Neural crest cell (in vitro differentiated cells): ENCODE measurements at regions not wholly inside any gene's neighbourhood (a gene's known extent, or its start where the extent isn't known, plus 50 kb on each side); places are given as distances from the start of the nearest gene placed in this dataset.

ENCODE experiments used
- DNase-seq: peaks from one replicate; pipeline ENCODE4 v3.0.0; 2021; ENCODE audit warnings: low read depth, mixed read lengths, low spot score
- H3K27ac Mint-ChIP-seq: one replicate; pipeline ENCODE4 v1.8.0; 2021; ENCODE audit warnings: mild to moderate bottlenecking, mixed read lengths; ENCODE audit not compliant: unreplicated experiment
- H3K27me3 Mint-ChIP-seq: 2 replicates; pipeline ENCODE4 v1.8.0; 2021; ENCODE audit warnings: low read depth, mild to moderate bottlenecking, mixed read lengths
- H3K36me3 Mint-ChIP-seq: 2 replicates; pipeline ENCODE4 v1.8.0; 2021; ENCODE audit warnings: low read depth, mild to moderate bottlenecking, mixed read lengths
- H3K4me1 Mint-ChIP-seq: 2 replicates; pipeline ENCODE4 v1.8.0; 2021; ENCODE audit warnings: mixed read lengths
- H3K4me3 Mint-ChIP-seq: one replicate; pipeline ENCODE4 v1.8.0; 2021; ENCODE audit warnings: mild to moderate bottlenecking, mixed read lengths
- H3K9me3 Mint-ChIP-seq: 2 replicates; pipeline ENCODE4 v1.8.0; 2021; ENCODE audit warnings: mixed read lengths
- CTCF ChIP-seq: fragments of 200-600 bp; sonication (generic); conservative IDR thresholded peaks from 2 replicates; pipeline ENCODE4 v1.5.0; 2021; ENCODE audit warnings: antibody characterized with exemption, mild to moderate bottlenecking

- no peaks in the 10 kb centered on the region for H3K36me3 Mint-ChIP-seq
- H3K27ac Mint-ChIP-seq: no peak overlapping the region
- H3K4me3 Mint-ChIP-seq: no peak overlapping the region
- H3K27me3 Mint-ChIP-seq: no peaks in the 10 kb centered on the region
- peaks cover 8% of the 10 kb centered on the region for H3K4me1 Mint-ChIP-seq
- no peak for TF ChIP-seq CTCF
- H3K9me3 Mint-ChIP-seq: no peaks in the 10 kb centered on the region
- no peak for DNase-seq
Measured at GRCh38 chr2:59935005-59935404, 618.4 kb downstream of the BCL11A start.

- Mint-ChIP-seq H3K27ac (no peak overlapping the region), H3K27me3 (no peaks in the 10 kb centered on the region), H3K4me3 (no peak overlapping the region), H3K4me1 (peaks cover 8% of the 10 kb centered on the region), H3K36me3 (no peaks in the 10 kb centered on the region), H3K9me3 (no peaks in the 10 kb centered on the region)
- no peak for DNase-seq
- TF ChIP-seq CTCF: no peak
Measured at GRCh38 chr2:59933948-59934347, 619.5 kb downstream of the BCL11A start.

GRCh38 chr2:59932341-59932740 is 621.1 kb downstream of the BCL11A start:
- Mint-ChIP-seq H3K4me1 (peaks cover 8% of the 10 kb centered on the region), H3K9me3 (peaks cover 3% of the 10 kb centered on the region), H3K4me3 (no peak overlapping the region), H3K27ac (no peak overlapping the region), H3K36me3 (peaks cover 3% of the 10 kb centered on the region), H3K27me3 (no peaks in the 10 kb centered on the region)
- no peak for TF ChIP-seq CTCF
- no peak for DNase-seq

GRCh38 chr2:59930430-59930829 is 623.0 kb downstream of the BCL11A start:
- TF ChIP-seq CTCF: no peak
- H3K4me3 Mint-ChIP-seq: no peak overlapping the region
- no peak for DNase-seq
- peaks cover 4% of the 10 kb centered on the region for H3K4me1 Mint-ChIP-seq
- no peak overlapping the region for H3K27ac Mint-ChIP-seq
- peaks cover 3% of the 10 kb centered on the region for H3K36me3 Mint-ChIP-seq
- peaks cover 3% of the 10 kb centered on the region for H3K9me3 Mint-ChIP-seq
- no peaks in the 10 kb centered on the region for H3K27me3 Mint-ChIP-seq

GRCh38 chr2:59926731-59927130 is 626.7 kb downstream of the BCL11A start:
- no peak overlapping the region for H3K4me3 Mint-ChIP-seq
- no peak overlapping the region for H3K27ac Mint-ChIP-seq
- TF ChIP-seq CTCF: no peak
- peaks cover 10% of the 10 kb centered on the region for H3K4me1 Mint-ChIP-seq
- peaks cover 3% of the 10 kb centered on the region for H3K9me3 Mint-ChIP-seq
- H3K27me3 Mint-ChIP-seq: no peaks in the 10 kb centered on the region
- DNase-seq: no peak
- H3K36me3 Mint-ChIP-seq: peaks cover 3% of the 10 kb centered on the region

GRCh38 chr2:59925321-59925720 is 628.1 kb downstream of the BCL11A start:
- H3K27ac Mint-ChIP-seq: no peak overlapping the region
- no peak for DNase-seq
- H3K4me3 Mint-ChIP-seq: no peak overlapping the region
- no peak for TF ChIP-seq CTCF
- H3K4me1 Mint-ChIP-seq: peaks cover 10% of the 10 kb centered on the region
- H3K36me3 Mint-ChIP-seq: peaks cover 3% of the 10 kb centered on the region
- peaks cover 3% of the 10 kb centered on the region for H3K9me3 Mint-ChIP-seq
- H3K27me3 Mint-ChIP-seq: no peaks in the 10 kb centered on the region
